Transverse colon (tissue), 4 donors: ENCODE measurements at regions not wholly inside any gene's neighbourhood (a gene's known extent, or its start where the extent isn't known, plus 50 kb on each side); places are given as distances from the start of the nearest gene placed in this dataset.

Experiments used
- DNase-seq: peaks from one replicate; pipeline ENCODE4 v3.0.0-alpha.2; 2019
- H3K27ac ChIP-seq, 4 donors: fragments of 200-600 bp; sonication (generic); 2 replicates each; pipeline ENCODE4 v1.5.1; 2016 to 2018; ENCODE audit warnings: inconsistent platforms in 4 of 4
- H3K27me3 ChIP-seq: fragments of 200-600 bp; sonication (generic); 2 replicates; pipeline ENCODE4 v1.5.1; 2017; ENCODE audit warnings: inconsistent platforms
- H3K36me3 ChIP-seq, 4 donors: fragments of 200-600 bp; sonication (generic); 2 replicates each; pipeline ENCODE4 v1.5.1; 2017 to 2019; ENCODE audit warnings: inconsistent platforms in 4 of 4
- H3K4me1 ChIP-seq, 4 donors: fragments of 200-600 bp; sonication (generic); 2 replicates each; pipeline ENCODE4 v1.5.1; 2017 to 2020; ENCODE audit warnings: inconsistent platforms in 4 of 4
- H3K4me3 ChIP-seq, 4 donors: fragments of 200-600 bp; sonication (generic); 1 replicate in 1 of 4; 2 replicates in 3 of 4; pipeline versions ENCODE4 v1.5.1 to v1.6.1; 2017 to 2019; ENCODE audit warnings: inconsistent platforms in 4 of 4
- H3K9me3 ChIP-seq, 2 donors: fragments of 200-600 bp; sonication (generic); 2 replicates each; pipeline ENCODE4 v1.5.1; 2017 to 2019; ENCODE audit warnings: inconsistent platforms in 2 of 2
- EP300 ChIP-seq: sonication (generic); formaldehyde crosslinking; IDR thresholded peaks from one replicate; pipeline ENCODE4 v1.6.1; 2017; ENCODE audit warnings: antibody characterized with exemption, low read depth
- POLR2A ChIP-seq: fragments of 450-650 bp; IDR thresholded peaks from one replicate; pipeline ENCODE4 v1.6.1; 2016; ENCODE audit warnings: antibody characterized with exemption, mild to moderate bottlenecking, moderate library complexity
- POLR2AphosphoS5 ChIP-seq, 3 donors: sonication (generic); formaldehyde crosslinking; IDR thresholded peaks; one replicate each; pipeline ENCODE4 v1.6.1; 2016; ENCODE audit warnings: antibody characterized with exemption in 3 of 3
- WGBS, 2 donors: methylation state at CpG; one replicate each; pipeline ENCODE4 v1.1.5; 2018; ENCODE audit warnings: low coverage in 1 of 2; 5-methylcytosine and 5-hydroxymethylcytosine counted together
- in situ Hi-C, 4 donors: fragments of 200-750 bp; cut with MboI; loops; one replicate each; pipeline versions ENCODE4 v1.15.0 to v1.15.1; 2017; ENCODE audit warnings: low sequenced_read_pairs in 3 of 4, low pct_ligation_motif_present in 1 of 4, low pct_unique_long_range_greater_than_20kb in 1 of 4
- intact Hi-C: fragments of 100-400 bp; cut with DNase I; formaldehyde crosslinking; loops from one replicate; pipeline ENCODE4 v1.15.1; 2023; ENCODE audit warnings: low total_unique reads
- TF ChIP-seq, protein P1 (sequence below), 5 experiments: fragments of 200-600 bp in 3 of 5; fragments of 450-650 bp in 2 of 5; sonication (generic) in 3 of 5; IDR thresholded peaks; 1 replicate in 2 of 5; 2 replicates in 3 of 5; pipeline ENCODE4 v1.5.1; 2016 to 2017; ENCODE audit warnings: antibody characterized with exemption in 5 of 5, inconsistent platforms in 3 of 5, mild to moderate bottlenecking in 2 of 5, moderate library complexity in 1 of 5

GRCh38 chr3:170749765-170750477 is 120.1 kb downstream of the RPL22L1 start:
- Histone ChIP-seq H3K36me3 (no peaks in the 10 kb centered on the region), H3K27me3 (peaks cover 3% of the 10 kb centered on the region), H3K9me3 (no peaks in the 10 kb centered on the region), H3K4me1 (peaks cover 0 to 8% (median 6%) of the 10 kb centered on the region in 4 donors), H3K27ac (no peak overlapping the region), H3K4me3 (no peak overlapping the region)
- in situ Hi-C loops: no loop called here
- no peak for DNase-seq
- intact Hi-C loops: no loop called here
- TF ChIP-seq POLR2AphosphoS5 (IDR thresholded peaks at IDR 0.05): no peak
- no peak for TF ChIP-seq EP300
- no peak for TF ChIP-seq POLR2A
- TF ChIP-seq, protein P1, sequence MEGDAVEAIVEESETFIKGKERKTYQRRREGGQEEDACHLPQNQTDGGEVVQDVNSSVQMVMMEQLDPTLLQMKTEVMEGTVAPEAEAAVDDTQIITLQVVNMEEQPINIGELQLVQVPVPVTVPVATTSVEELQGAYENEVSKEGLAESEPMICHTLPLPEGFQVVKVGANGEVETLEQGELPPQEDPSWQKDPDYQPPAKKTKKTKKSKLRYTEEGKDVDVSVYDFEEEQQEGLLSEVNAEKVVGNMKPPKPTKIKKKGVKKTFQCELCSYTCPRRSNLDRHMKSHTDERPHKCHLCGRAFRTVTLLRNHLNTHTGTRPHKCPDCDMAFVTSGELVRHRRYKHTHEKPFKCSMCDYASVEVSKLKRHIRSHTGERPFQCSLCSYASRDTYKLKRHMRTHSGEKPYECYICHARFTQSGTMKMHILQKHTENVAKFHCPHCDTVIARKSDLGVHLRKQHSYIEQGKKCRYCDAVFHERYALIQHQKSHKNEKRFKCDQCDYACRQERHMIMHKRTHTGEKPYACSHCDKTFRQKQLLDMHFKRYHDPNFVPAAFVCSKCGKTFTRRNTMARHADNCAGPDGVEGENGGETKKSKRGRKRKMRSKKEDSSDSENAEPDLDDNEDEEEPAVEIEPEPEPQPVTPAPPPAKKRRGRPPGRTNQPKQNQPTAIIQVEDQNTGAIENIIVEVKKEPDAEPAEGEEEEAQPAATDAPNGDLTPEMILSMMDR (IDR thresholded peaks at IDR 0.05): no peak

GRCh38 chr3:170749185-170749584 is 120.8 kb downstream of the RPL22L1 start:
- intact Hi-C loops (no loop called here), in situ Hi-C loops (no loop called here)
- Histone ChIP-seq H3K4me1 (peaks cover 0 to 8% (median 6%) of the 10 kb centered on the region in 4 donors), H3K36me3 (no peaks in the 10 kb centered on the region), H3K27ac (no peak overlapping the region), H3K4me3 (no peak overlapping the region), H3K27me3 (peaks cover 3% of the 10 kb centered on the region), H3K9me3 (no peaks in the 10 kb centered on the region)
- no peak for TF ChIP-seq POLR2AphosphoS5 (IDR thresholded peaks at IDR 0.05)
- no peak for TF ChIP-seq EP300
- no peak for TF ChIP-seq POLR2A
- TF ChIP-seq, protein P1 (IDR thresholded peaks at IDR 0.05): no peak
- no peak for DNase-seq
- WGBS, 2 donors: 70 to 94% methylated on average over 1 of the region's 1 CpG

DNA sequence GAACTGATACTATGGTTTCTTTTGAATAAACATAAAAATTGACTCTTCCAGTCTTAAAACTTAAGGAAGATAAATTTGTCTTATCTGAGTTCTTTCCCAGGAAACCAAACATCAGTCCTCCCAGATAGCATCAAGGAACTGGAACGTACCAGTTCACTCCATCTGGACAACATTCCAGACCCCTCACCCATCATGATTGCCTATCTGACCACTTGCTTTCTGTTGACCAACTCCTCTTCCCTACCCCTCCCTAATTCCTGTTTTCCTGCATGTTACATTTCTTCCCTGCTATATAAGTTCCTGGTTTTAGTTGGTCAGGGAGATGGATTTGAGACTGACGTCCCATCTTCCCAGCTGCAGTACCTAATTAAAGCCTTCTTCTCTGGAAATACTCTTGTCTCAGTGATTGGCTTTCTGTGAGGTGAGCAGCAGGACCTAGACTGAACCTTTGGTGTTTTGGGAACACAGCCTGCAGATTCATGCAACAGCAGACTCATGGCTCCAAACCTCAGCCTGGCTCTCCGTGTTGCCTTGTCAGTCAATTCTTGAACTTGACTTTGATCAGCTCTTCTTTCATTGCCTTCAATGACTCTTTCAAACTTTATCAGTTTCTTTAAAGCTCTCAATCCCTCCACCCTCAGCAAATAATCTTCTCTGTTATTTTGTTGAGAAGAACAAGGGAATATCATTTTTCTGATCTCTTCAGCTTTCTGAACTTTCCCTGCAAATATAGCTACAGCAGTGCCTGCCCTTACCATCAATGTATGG is 123.6 kb downstream of the RPL22L1 start:
- TF ChIP-seq POLR2AphosphoS5 (IDR thresholded peaks at IDR 0.05): no peak
- TF ChIP-seq EP300: no peak
- TF ChIP-seq, protein P1 (IDR thresholded peaks at IDR 0.05): no peak
- TF ChIP-seq POLR2A: no peak
- intact Hi-C loops: no loop called here

DNA sequence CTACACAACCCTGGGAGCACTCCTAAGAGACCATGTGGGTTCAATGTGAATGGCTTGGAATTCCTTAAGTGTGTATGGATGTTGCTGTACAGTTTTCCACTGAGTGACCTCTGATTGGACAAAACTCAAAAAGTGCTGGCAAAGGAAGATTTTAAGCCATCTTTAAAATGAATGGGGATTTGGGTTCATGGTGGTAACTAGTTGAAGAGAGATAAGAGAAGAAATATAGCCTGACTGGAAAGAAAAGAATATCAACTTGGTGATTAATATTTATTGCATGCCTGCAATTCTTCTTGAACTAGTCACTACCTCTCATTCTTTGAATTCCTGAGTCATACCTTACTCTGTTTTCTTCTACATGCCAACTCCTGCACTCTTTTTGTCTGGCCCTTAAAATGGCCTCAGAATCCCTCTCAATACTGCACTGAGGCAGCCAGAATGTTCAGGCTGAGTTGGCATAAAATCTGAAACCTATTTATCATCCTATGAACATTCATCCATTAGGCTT is 124.7 kb downstream of the RPL22L1 start:
- TF ChIP-seq, protein P1 (IDR thresholded peaks at IDR 0.05): no peak
- TF ChIP-seq POLR2A (no peak), EP300 (no peak), POLR2AphosphoS5 (IDR thresholded peaks at IDR 0.05) (no peak)
- Histone ChIP-seq H3K27me3 (peaks cover 3% of the 10 kb centered on the region), H3K4me3 (no peak overlapping the region), H3K9me3 (no peaks in the 10 kb centered on the region), H3K27ac (no peak overlapping the region), H3K36me3 (no peaks in the 10 kb centered on the region), H3K4me1 (peaks cover 0 to 3% (median 0%) of the 10 kb centered on the region in 4 donors)
- in situ Hi-C loops: no loop called here
- intact Hi-C loops: no loop called here
- DNase-seq: no peak

More for the DNA sequence above, 123.6 kb downstream of the RPL22L1 start:
- DNase-seq: no peak
- no peak overlapping the region for H3K4me3 ChIP-seq
- in situ Hi-C loops: no loop called here
- H3K9me3 ChIP-seq: no peaks in the 10 kb centered on the region
- H3K4me1 ChIP-seq: peaks cover 0 to under 1% (median 0%) of the 10 kb centered on the region in 4 donors
- H3K27ac ChIP-seq: no peak overlapping the region
- WGBS, 2 donors: 90 to 93% methylated on average over 3 of the region's 3 CpGs
- H3K36me3 ChIP-seq: no peaks in the 10 kb centered on the region
- H3K27me3 ChIP-seq: peaks cover 3% of the 10 kb centered on the region
